Fibroblast of pulmonary artery (primary cell): ENCODE measurements at regions not wholly inside any gene's neighbourhood (a gene's known extent, or its start where the extent isn't known, plus 50 kb on each side); places are given as distances from the start of the nearest gene placed in this dataset.
A peak's percentile ranks its signal among the peaks of the same experiment; 100 is the strongest.

Source experiments
- DNase-seq: peaks from one replicate; pipeline ENCODE4 v3.0.0-alpha.2; 2010; ENCODE audit warnings: low read depth
- H3K4me3 ChIP-seq: replicated peaks from 2 replicates; pipeline ENCODE4 v1.5.1; 2011; ENCODE audit warnings: low read depth, mild to moderate bottlenecking, control low read depth, low read length, moderate library complexity
- CTCF ChIP-seq: IDR thresholded peaks from 2 replicates; pipeline ENCODE4 v1.5.1; 2011; ENCODE audit warnings: mild to moderate bottlenecking, control low read depth, low read length, inconsistent platforms; ENCODE audit errors: missing control alignments

GRCh38 chr1:98058676-98059075 is 137.8 kb upstream of the DPYD start:
- no peak for TF ChIP-seq CTCF
- H3K4me3 ChIP-seq, result no peak overlapping the region

GRCh38 chr1:98057236-98057910 is 136.5 kb upstream of the DPYD start:
- TF ChIP-seq CTCF, result no peak
- no peak for DNase-seq
- H3K4me3 ChIP-seq, result no peak overlapping the region

More at GRCh38 chr1:98058676-98059075, 137.8 kb upstream of the DPYD start:
- no peak for DNase-seq

- no peak for DNase-seq
These were observed 135.9 kb upstream of the DPYD start for GRCh38 chr1:98056781-98057180.

GRCh38 chr1:98055457-98055856 is 134.6 kb upstream of the DPYD start:
- TF ChIP-seq CTCF, result no peak
- H3K4me3 ChIP-seq, result no peak overlapping the region
- no peak for DNase-seq

More at GRCh38 chr1:98056781-98057180, 135.9 kb upstream of the DPYD start:
- no peak overlapping the region for H3K4me3 ChIP-seq
- no peak for TF ChIP-seq CTCF

GRCh38 chr1:98054786-98055185 is 134.0 kb upstream of the DPYD start:
- no peak overlapping the region for H3K4me3 ChIP-seq
- no peak for DNase-seq
- no peak for TF ChIP-seq CTCF

- peak overlapping the region; percentile 25 for H3K4me3 ChIP-seq
- no peak for TF ChIP-seq CTCF
- no peak for DNase-seq
These were observed 133.5 kb upstream of the DPYD start for GRCh38 chr1:98054367-98054701.
